ENCODE measurements at regions not wholly inside any gene's neighbourhood (a gene's known extent, or its start where the extent isn't known, plus 50 kb on each side); places are given as distances from the start of the nearest gene placed in this dataset.

DNA sequence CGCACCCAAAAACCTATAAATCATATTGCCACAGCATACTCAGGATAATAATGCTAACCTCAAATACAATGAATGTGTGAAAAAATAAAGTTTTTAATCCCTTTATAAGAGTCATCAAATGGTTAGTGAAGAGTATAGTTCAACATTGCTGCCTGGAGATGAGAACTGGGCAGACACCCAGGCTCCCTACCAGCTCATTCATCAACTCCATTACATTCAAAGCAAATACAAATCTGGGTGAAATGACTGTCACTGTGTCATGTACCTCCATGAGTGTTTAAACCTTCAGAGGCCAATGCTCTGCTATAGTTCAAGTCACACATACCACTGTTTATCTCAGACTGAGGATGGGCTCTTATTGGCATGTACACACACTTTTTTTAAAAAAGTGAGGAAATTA lies 167.2 kb upstream of the KCNMB2 start:
- TF ChIP-seq, protein P1, sequence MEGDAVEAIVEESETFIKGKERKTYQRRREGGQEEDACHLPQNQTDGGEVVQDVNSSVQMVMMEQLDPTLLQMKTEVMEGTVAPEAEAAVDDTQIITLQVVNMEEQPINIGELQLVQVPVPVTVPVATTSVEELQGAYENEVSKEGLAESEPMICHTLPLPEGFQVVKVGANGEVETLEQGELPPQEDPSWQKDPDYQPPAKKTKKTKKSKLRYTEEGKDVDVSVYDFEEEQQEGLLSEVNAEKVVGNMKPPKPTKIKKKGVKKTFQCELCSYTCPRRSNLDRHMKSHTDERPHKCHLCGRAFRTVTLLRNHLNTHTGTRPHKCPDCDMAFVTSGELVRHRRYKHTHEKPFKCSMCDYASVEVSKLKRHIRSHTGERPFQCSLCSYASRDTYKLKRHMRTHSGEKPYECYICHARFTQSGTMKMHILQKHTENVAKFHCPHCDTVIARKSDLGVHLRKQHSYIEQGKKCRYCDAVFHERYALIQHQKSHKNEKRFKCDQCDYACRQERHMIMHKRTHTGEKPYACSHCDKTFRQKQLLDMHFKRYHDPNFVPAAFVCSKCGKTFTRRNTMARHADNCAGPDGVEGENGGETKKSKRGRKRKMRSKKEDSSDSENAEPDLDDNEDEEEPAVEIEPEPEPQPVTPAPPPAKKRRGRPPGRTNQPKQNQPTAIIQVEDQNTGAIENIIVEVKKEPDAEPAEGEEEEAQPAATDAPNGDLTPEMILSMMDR (IDR thresholded peaks at IDR 0.05; ENCODE audit: unreplicated experiment in 3 of 3): no peak
- H3K27me3 Mint-ChIP-seq (ENCODE audit: low read depth): no peaks in the 10 kb centered on the region
- H3K36me3 Mint-ChIP-seq (ENCODE audit: low read depth): peaks cover 3% of the 10 kb centered on the region
- H3K9me3 Mint-ChIP-seq: peaks cover 40% of the 10 kb centered on the region
- no peak overlapping the region for H3K4me3 Mint-ChIP-seq
- H3K4me1 Mint-ChIP-seq: peaks cover 5% of the 10 kb centered on the region
- no peak overlapping the region for H3K27ac Mint-ChIP-seq

DNA sequence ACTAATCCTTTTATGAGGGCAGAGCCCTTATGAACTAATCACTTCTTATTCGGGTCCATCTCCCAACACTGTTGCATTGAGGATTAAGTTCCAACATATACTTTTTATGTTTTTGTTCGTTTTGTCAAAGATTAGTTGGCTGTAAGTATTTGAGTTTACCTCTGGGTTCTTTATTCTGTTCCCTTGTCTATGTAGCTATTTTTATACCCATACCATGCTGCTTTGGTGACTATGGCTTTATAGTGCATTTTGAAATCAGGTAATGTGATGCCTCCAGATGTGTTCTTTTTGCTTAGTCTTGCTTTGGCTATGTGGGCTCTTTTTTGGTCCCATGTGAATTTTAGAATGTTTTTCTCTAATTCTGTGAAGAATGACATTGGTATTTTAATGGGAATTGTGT lies 166.4 kb upstream of the KCNMB2 start:
- no peak overlapping the region for H3K4me3 Mint-ChIP-seq
- no peak overlapping the region for H3K27ac Mint-ChIP-seq
- no peaks in the 10 kb centered on the region for H3K36me3 Mint-ChIP-seq (ENCODE audit: low read depth)
- TF ChIP-seq, protein P1 (IDR thresholded peaks at IDR 0.05; ENCODE audit: unreplicated experiment in 3 of 3): no peak
- H3K4me1 Mint-ChIP-seq: peaks cover 5% of the 10 kb centered on the region
- no peaks in the 10 kb centered on the region for H3K27me3 Mint-ChIP-seq (ENCODE audit: low read depth)
- H3K9me3 Mint-ChIP-seq: peaks cover 32% of the 10 kb centered on the region

DNA sequence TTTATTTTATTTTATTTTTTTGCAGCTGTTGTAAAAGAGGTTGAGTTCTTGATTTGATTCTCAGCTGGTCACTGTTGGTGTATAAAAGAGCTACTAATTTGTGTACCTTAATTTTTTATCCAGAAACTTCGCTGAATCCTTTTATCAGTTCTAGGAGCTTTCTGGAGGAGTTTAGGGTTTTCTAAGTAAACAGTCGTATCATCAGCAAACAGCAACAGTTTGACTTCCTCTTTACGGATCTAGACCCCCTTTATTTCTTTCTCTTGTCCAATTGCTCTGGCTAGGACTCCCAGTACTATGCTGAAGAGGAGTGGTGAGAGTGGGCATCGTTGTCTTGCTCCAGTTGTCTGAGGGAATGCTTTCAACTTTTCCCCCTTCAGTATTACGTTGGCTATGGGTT lies 165.8 kb upstream of the KCNMB2 start:
- TF ChIP-seq, protein P1 (IDR thresholded peaks at IDR 0.05; ENCODE audit: unreplicated experiment in 3 of 3): no peak
- H3K27me3 Mint-ChIP-seq (ENCODE audit: low read depth): no peaks in the 10 kb centered on the region

DNA sequence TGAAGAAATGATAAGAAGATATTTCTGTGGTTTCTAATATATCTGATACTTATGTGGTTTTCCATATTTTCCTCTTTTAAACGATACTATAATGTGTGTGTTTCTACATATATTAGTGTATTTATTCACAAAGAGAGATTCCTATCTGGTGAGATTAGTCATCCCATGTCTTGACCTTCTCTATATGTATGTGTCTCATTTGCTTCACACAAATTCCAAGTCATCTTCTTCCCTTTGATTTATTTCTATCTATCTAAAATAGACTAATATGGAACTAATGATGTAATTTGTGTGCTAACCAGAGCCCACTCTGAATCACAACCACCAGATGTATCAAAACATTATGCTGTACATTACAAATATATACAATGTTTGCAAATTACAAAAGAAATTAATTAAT lies 154.7 kb upstream of the KCNMB2 start:
- peak overlapping the region; percentile 49 to 89 (median 69) for H3K27ac Mint-ChIP-seq
- no peaks in the 10 kb centered on the region for H3K27me3 Mint-ChIP-seq (ENCODE audit: low read depth)
- peaks cover 66% of the 10 kb centered on the region for H3K4me1 Mint-ChIP-seq
- no peaks in the 10 kb centered on the region for H3K9me3 Mint-ChIP-seq
- TF ChIP-seq, protein P1 (IDR thresholded peaks at IDR 0.05; ENCODE audit: unreplicated experiment in 3 of 3): no peak
- H3K4me3 Mint-ChIP-seq: no peak overlapping the region
- H3K36me3 Mint-ChIP-seq (ENCODE audit: low read depth): peaks cover 5% of the 10 kb centered on the region

More for the DNA sequence above, 165.8 kb upstream of the KCNMB2 start:
- H3K36me3 Mint-ChIP-seq (ENCODE audit: low read depth): no peaks in the 10 kb centered on the region
- H3K4me3 Mint-ChIP-seq: no peak overlapping the region
- peaks cover 5% of the 10 kb centered on the region for H3K4me1 Mint-ChIP-seq
- peaks cover 26% of the 10 kb centered on the region for H3K9me3 Mint-ChIP-seq
- no peak overlapping the region for H3K27ac Mint-ChIP-seq

DNA sequence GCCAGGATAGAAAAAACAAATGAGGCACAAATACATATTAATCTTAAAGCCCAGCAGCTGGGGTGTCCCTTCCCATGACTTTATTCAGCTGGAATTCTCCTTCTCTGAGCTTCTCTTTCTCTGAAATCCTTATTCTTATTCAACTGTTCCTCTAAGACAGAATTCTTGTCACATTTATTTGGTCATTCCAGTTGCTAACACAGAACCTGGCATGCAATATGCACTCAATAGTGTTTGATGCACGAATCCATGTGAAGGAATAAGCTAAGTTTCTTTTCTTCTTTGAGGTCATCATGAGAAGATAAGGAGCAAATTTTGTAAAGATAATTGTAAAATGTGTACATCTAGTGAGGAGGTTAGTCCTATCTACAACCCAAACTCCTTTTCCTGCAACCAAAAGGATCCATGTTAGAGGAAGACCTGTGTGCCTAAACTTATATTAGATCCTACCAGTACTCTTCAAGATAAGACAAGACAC lies 154.2 kb upstream of the KCNMB2 start:
- no peak overlapping the region for H3K4me3 Mint-ChIP-seq
- peaks cover 5% of the 10 kb centered on the region for H3K36me3 Mint-ChIP-seq (ENCODE audit: low read depth)
- TF ChIP-seq, protein P1 (IDR thresholded peaks at IDR 0.05; ENCODE audit: unreplicated experiment in 3 of 3): no peak
- peaks cover 71% of the 10 kb centered on the region for H3K4me1 Mint-ChIP-seq
- H3K9me3 Mint-ChIP-seq: no peaks in the 10 kb centered on the region
- peak overlapping the region; percentile 14 to 89 (median 35) for H3K27ac Mint-ChIP-seq
- no peaks in the 10 kb centered on the region for H3K27me3 Mint-ChIP-seq (ENCODE audit: low read depth)

DNA sequence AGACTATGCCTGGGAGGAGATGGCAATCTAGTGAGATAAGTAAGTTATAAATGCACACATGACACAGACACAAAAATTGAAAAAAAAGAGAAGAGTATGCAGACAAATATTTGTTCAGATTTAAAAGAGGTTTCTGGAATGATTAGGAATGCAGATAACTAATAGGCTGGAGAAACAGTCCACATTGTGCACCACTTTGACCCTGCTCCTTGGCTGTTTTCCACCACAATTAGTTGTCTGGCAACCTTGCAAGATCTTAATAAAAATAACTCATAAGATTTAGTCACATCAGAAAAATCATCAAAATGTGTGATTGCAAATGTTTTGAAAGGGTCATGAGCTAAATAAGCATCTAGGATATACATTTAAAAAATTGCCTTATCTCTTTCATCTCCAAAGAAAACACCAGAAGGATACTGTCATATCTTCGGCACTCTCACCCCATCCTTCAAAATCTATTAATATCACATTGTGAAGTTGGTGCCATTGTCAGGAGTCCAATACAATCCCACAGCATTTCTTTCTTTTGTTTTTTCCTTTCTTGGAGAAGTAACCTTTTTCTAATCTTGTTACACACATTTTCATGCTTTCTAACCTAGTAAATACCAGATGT lies 153.7 kb upstream of the KCNMB2 start:
- Mint-ChIP-seq H3K4me1 (peaks cover 75% of the 10 kb centered on the region), H3K36me3 (ENCODE audit: low read depth) (peaks cover 5% of the 10 kb centered on the region), H3K9me3 (no peaks in the 10 kb centered on the region), H3K27me3 (ENCODE audit: low read depth) (no peaks in the 10 kb centered on the region), H3K4me3 (no peak overlapping the region), H3K27ac (peak overlapping the region; percentile 14 to 89 (median 35))
- TF ChIP-seq, protein P1 (IDR thresholded peaks at IDR 0.05; ENCODE audit: unreplicated experiment in 3 of 3): no peak

Data from nephron (organoid).